ENCODE measurements at regions not wholly inside any gene's neighbourhood (a gene's known extent, or its start where the extent isn't known, plus 50 kb on each side); places are given as distances from the start of the nearest gene placed in this dataset.

DNA sequence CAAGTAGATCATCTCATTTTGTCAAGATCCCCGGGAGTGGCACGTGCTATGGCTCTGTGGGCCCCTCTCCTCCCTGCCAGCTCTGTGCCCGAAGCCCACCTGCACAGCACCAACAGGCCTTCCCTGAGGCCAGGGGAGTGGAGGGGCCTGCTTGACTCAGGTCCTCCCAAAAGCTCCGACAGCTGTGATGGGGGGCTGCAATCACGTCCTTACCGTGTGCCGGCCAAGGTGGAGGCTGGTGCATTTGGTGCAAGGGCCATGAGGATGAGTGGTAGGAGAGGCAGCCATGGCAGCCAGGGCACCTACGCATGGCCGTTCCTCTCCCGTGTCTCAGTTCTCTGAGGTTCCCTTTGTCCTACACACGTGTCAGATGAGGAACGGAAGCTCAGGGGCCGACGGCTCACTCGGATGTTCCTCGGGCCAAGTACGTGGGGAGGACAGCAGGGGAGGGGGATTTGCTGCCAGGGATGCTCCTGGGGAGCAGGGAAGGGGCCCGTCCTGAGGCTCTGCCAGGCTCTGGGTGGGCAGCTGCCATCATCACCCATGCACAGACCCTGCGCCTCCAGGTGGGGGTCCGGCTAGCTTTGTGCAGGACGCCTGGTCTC is 95.8 kb downstream of the HMX1 start:
- H3K36me3 ChIP-seq (ENCODE audit: control insufficient read depth in 2 of 2, extremely low read depth in 1 of 2, insufficient read depth in 2 of 2, low read length in 2 of 2): no peaks in the 10 kb centered on the region
- DNase-seq (ENCODE audit: low read depth, low spot score): no peak
- TF ChIP-seq EZH2 (IDR thresholded peaks at IDR 0.05; ENCODE audit: borderline replicate concordance, low read depth, low read length, severe bottlenecking) (no peak), POLR2A (IDR thresholded peaks at IDR 0.05; ENCODE audit: low read depth, low read length) (no peak), POLR2AphosphoS5 (IDR thresholded peaks at IDR 0.05; ENCODE audit: insufficient read depth, low read depth, low read length) (no peak), GATA2 (IDR thresholded peaks at IDR 0.05; ENCODE audit: insufficient read depth, insufficient read length, low read depth, low read length) (no peak), MYC (IDR thresholded peaks at IDR 0.05; ENCODE audit: low read depth, low read length) (no peak), JUN (IDR thresholded peaks at IDR 0.05; ENCODE audit: borderline replicate concordance, insufficient read depth, insufficient read length, low read depth) (no peak), FOS (IDR thresholded peaks at IDR 0.05; ENCODE audit: borderline replicate concordance, insufficient read depth, low read length) (no peak)
- TF ChIP-seq, protein P1, sequence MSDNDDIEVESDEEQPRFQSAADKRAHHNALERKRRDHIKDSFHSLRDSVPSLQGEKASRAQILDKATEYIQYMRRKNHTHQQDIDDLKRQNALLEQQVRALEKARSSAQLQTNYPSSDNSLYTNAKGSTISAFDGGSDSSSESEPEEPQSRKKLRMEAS (IDR thresholded peaks at IDR 0.05; ENCODE audit: insufficient read depth, insufficient read length): no peak
- TF ChIP-seq, protein P2, sequence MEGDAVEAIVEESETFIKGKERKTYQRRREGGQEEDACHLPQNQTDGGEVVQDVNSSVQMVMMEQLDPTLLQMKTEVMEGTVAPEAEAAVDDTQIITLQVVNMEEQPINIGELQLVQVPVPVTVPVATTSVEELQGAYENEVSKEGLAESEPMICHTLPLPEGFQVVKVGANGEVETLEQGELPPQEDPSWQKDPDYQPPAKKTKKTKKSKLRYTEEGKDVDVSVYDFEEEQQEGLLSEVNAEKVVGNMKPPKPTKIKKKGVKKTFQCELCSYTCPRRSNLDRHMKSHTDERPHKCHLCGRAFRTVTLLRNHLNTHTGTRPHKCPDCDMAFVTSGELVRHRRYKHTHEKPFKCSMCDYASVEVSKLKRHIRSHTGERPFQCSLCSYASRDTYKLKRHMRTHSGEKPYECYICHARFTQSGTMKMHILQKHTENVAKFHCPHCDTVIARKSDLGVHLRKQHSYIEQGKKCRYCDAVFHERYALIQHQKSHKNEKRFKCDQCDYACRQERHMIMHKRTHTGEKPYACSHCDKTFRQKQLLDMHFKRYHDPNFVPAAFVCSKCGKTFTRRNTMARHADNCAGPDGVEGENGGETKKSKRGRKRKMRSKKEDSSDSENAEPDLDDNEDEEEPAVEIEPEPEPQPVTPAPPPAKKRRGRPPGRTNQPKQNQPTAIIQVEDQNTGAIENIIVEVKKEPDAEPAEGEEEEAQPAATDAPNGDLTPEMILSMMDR (IDR thresholded peaks at IDR 0.05; ENCODE audit: extremely low read depth in 1 of 2, insufficient read depth in 1 of 2, low read depth in 1 of 2, low read length in 2 of 2): no peak
- H3K27ac ChIP-seq (ENCODE audit: insufficient read depth, low read depth, low read length): no peak overlapping the region
- H3K9me3 ChIP-seq (replicated peaks; ENCODE audit: control insufficient read depth, insufficient read depth, low read length): no peaks in the 10 kb centered on the region
- H3K27me3 ChIP-seq (ENCODE audit: control insufficient read depth in 2 of 2, insufficient read depth in 2 of 2, low read length in 2 of 2): no peaks in the 10 kb centered on the region
- no peaks in the 10 kb centered on the region for H3K9me1 ChIP-seq (replicated peaks; ENCODE audit: control insufficient read depth, extremely low read depth, insufficient read depth, low read length)
- intact Hi-C loops (cut with micrococcal nuclease) (no loop called here), dilution Hi-C loops (cut with MboI; ENCODE audit: extremely low pct_ligation_motif_present, low sequenced_read_pairs) (no loop called here)
- ChIA-PET CTCF (no interaction called here), POLR2A (no interaction called here)
- no TSS peak for BruUV-seq (replicated peaks)
- H3K4me2 ChIP-seq (ENCODE audit: insufficient read depth, low read length): no peak overlapping the region
- H2AFZ ChIP-seq (ENCODE audit: low read depth, low read length): no peak overlapping the region
- no peak overlapping the region for H3K9ac ChIP-seq (replicated peaks; ENCODE audit: extremely low read depth, insufficient read depth, low read length)
- H3K4me1 ChIP-seq (ENCODE audit: control insufficient read depth, extremely low read depth, insufficient read depth, low read length): no peaks in the 10 kb centered on the region
- no peak for FAIRE-seq
- H4K20me1 ChIP-seq (replicated peaks; ENCODE audit: control insufficient read depth, extremely low read depth, insufficient read depth, low read length): no peaks in the 10 kb centered on the region
- no peak overlapping the region for H3K4me3 ChIP-seq (replicated peaks in 1 of 3; ENCODE audit: insufficient read depth in 1 of 3, low read depth in 1 of 3, low read length in 3 of 3)
- no peaks in the 10 kb centered on the region for H3K79me2 ChIP-seq (ENCODE audit: control insufficient read depth, insufficient read depth, low read length)
